ENCODE measurements at regions not wholly inside any gene's neighbourhood (a gene's known extent, or its start where the extent isn't known, plus 50 kb on each side); places are given as distances from the start of the nearest gene placed in this dataset.

DNA sequence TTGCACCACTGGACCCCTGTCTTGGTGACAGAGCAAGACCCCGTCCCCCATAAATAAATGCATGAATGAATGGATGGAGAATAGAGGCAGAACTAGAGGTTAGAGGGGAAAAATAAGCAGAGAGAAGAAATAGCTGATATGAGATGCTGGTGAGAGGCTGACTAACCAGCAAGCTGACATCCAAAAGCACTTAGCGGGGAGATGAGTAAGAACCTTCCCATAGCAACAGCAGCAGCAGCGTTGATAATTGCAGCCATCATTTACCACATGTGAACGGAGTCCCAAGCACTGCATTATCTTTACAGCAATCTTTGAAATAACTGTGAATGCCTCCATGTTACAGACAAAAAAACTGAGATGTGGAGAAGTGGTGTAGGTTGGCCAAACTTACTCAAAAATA is 777.3 kb upstream of the EEF2KMT start:
- Histone ChIP-seq H2AFZ (ENCODE audit: low read length) (no peak overlapping the region), H3K4me2 (ENCODE audit: low read depth, low read length, poor library complexity, severe bottlenecking) (no peak overlapping the region), H3K4me3 (ENCODE audit: low read length) (no peak overlapping the region), H3K36me3 (ENCODE audit: insufficient read depth, low read length) (no peaks in the 10 kb centered on the region), H3K9me3 (ENCODE audit: low read length) (peaks cover 3% of the 10 kb centered on the region; the same call in 1 of the 2 replicates), H3K27ac (ENCODE audit: low read length) (no peak overlapping the region), H3K4me1 (ENCODE audit: low read length) (no peaks in the 10 kb centered on the region), H3K9ac (ENCODE audit: low read length) (no peak overlapping the region), H3K79me2 (ENCODE audit: low read length) (no peaks in the 10 kb centered on the region), H3K27me3 (ENCODE audit: low read length) (no peaks in the 10 kb centered on the region), H3K9me2 (replicated peaks; ENCODE audit: insufficient read depth, low read length) (no peaks in the 10 kb centered on the region), H4K20me1 (ENCODE audit: insufficient read depth, low read depth, low read length) (no peaks in the 10 kb centered on the region)
- no peak for DNase-seq

DNA sequence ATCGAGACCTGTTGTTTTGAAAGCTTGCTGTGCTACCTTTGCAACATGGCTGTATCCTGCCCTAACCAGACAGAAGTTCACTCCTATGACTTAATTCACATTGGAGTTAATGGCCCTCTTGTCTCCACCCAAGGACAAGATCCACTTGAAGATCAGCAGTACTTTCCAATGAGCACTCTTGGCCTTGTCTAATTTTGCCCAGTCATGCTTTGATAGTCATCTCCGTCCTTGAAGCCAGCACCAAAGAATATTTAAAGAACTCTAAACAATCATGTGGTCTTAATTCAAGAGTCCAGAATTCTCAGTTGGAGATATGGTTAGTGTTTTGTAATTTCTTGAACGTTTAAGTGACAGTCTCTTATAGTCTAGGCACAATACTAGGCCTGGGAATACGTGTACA is 775.6 kb upstream of the EEF2KMT start:
- Histone ChIP-seq H3K79me2 (ENCODE audit: low read length) (no peaks in the 10 kb centered on the region), H3K27me3 (ENCODE audit: low read length) (no peaks in the 10 kb centered on the region), H3K9me3 (ENCODE audit: low read length) (peaks cover 3% of the 10 kb centered on the region; the same call in 1 of the 2 replicates), H3K4me3 (ENCODE audit: low read length) (no peak overlapping the region), H3K36me3 (ENCODE audit: insufficient read depth, low read length) (no peaks in the 10 kb centered on the region), H2AFZ (ENCODE audit: low read length) (no peak overlapping the region), H3K9me2 (replicated peaks; ENCODE audit: insufficient read depth, low read length) (no peaks in the 10 kb centered on the region), H3K4me1 (ENCODE audit: low read length) (no peaks in the 10 kb centered on the region), H4K20me1 (ENCODE audit: insufficient read depth, low read depth, low read length) (no peaks in the 10 kb centered on the region), H3K4me2 (ENCODE audit: low read depth, low read length, poor library complexity, severe bottlenecking) (no peak overlapping the region), H3K9ac (ENCODE audit: low read length) (no peak overlapping the region), H3K27ac (ENCODE audit: low read length) (no peak overlapping the region)
- no peak for DNase-seq

DNA sequence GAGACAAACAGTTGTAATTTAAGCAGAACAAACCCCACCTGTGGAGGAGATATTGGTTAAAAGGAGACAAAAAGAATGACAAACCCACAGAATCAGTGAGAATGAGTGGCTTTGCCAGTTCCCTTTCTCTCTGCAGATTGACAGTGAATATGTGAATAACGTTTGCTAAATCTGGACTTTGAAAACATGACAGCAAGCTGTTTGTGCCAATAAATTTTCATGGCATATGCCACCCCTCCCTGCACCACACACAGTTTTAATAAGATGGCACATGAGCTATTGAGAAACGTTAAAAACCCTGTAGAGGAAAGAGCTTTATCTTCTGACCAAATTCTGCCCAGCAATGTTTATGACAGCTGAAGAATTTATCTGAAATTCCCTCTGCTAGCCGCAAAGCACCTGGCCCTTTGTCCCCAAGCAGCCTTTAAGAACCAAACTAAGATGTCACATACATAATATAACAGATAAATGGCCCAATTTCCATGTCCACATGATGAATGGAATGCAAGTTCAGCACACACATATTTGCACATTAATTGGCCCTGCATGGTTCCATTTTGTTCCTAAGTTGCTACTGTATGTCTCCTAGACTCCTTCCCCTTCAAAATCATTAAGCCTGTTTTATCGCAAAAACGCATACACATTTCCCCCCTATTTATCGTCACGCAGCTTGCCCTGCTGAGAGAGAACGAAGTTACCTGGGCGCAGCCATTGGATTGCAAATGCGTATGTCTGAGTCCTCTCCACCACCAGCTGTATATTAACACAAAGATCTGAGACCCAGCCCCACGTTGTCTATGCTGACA is 773.5 kb upstream of the EEF2KMT start:
- no peak overlapping the region for H3K27ac ChIP-seq (ENCODE audit: low read length)
- H3K36me3 ChIP-seq (ENCODE audit: insufficient read depth, low read length) = no peaks in the 10 kb centered on the region
- no peaks in the 10 kb centered on the region for H3K27me3 ChIP-seq (ENCODE audit: low read length)
- no peaks in the 10 kb centered on the region for H4K20me1 ChIP-seq (ENCODE audit: insufficient read depth, low read depth, low read length)
- DNase-seq = no peak
- no peak overlapping the region for H3K9ac ChIP-seq (ENCODE audit: low read length)
- H3K79me2 ChIP-seq (ENCODE audit: low read length) = no peaks in the 10 kb centered on the region
- H3K9me2 ChIP-seq (replicated peaks; ENCODE audit: insufficient read depth, low read length) = no peaks in the 10 kb centered on the region
- H3K4me2 ChIP-seq (ENCODE audit: low read depth, low read length, poor library complexity, severe bottlenecking) = no peak overlapping the region
- no peak overlapping the region for H3K4me3 ChIP-seq (ENCODE audit: low read length)
- no peak overlapping the region for H2AFZ ChIP-seq (ENCODE audit: low read length)
- no peaks in the 10 kb centered on the region for H3K4me1 ChIP-seq (ENCODE audit: low read length)
- no peaks in the 10 kb centered on the region for H3K9me3 ChIP-seq (ENCODE audit: low read length)

DNA sequence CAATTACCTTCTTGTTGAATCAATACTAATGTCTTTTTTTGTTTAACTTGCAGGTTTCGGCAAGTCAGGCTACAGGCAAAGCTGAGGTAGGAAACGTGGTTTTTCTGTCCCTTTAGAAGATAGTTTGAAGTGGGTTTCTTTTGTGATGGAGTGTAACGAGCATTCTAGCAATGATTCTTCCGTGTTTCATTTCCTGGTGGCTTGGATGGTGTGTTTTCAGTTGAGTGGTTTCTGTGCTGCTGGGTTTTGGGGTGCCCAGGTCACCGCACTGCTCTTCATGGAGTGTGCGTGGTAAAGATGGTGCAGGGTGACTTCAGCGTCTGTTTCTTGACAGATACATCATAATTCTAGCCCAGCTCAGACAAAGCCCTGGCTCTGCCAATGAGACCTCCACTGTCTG is 769.7 kb upstream of the EEF2KMT start:
- H4K20me1 ChIP-seq (ENCODE audit: insufficient read depth, low read depth, low read length) = no peaks in the 10 kb centered on the region
- no peaks in the 10 kb centered on the region for H3K9me2 ChIP-seq (replicated peaks; ENCODE audit: insufficient read depth, low read length)
- H2AFZ ChIP-seq (ENCODE audit: low read length) = no peak overlapping the region
- DNase-seq = no peak
- H3K4me1 ChIP-seq (ENCODE audit: low read length) = no peaks in the 10 kb centered on the region
- H3K27me3 ChIP-seq (ENCODE audit: low read length) = no peaks in the 10 kb centered on the region
- no peak overlapping the region for H3K4me2 ChIP-seq (ENCODE audit: low read depth, low read length, poor library complexity, severe bottlenecking)
- H3K36me3 ChIP-seq (ENCODE audit: insufficient read depth, low read length) = no peaks in the 10 kb centered on the region
- no peaks in the 10 kb centered on the region for H3K79me2 ChIP-seq (ENCODE audit: low read length)
- no peaks in the 10 kb centered on the region for H3K9me3 ChIP-seq (ENCODE audit: low read length)
- no peak overlapping the region for H3K27ac ChIP-seq (ENCODE audit: low read length)
- no peak overlapping the region for H3K9ac ChIP-seq (ENCODE audit: low read length)
- no peak overlapping the region for H3K4me3 ChIP-seq (ENCODE audit: low read length)

DNA sequence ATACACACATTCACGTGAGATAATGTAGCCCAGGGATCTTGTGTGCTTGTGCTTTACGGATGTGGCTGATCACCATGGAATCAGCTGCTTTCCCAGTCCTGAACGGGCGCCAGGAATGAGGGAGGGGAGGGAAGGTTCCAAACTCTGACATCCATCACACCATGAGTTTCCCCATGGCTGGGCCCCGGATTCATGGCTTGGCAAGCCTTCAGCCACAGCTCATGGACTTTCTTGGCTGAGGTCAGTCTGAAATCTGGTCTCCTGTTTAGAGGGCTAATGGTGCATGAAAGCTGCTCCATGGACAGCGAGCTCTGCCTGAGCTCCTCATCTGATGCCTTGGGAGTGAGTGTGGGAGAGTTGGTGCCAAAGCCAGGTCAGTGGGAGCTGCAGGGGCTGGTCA is 767.6 kb upstream of the EEF2KMT start:
- DNase-seq = no peak
- H3K27ac ChIP-seq (ENCODE audit: low read length) = no peak overlapping the region
- no peaks in the 10 kb centered on the region for H3K79me2 ChIP-seq (ENCODE audit: low read length)
- no peaks in the 10 kb centered on the region for H3K27me3 ChIP-seq (ENCODE audit: low read length)
- H3K9me2 ChIP-seq (replicated peaks; ENCODE audit: insufficient read depth, low read length) = no peaks in the 10 kb centered on the region
- H3K36me3 ChIP-seq (ENCODE audit: insufficient read depth, low read length) = no peaks in the 10 kb centered on the region
- H3K4me3 ChIP-seq (ENCODE audit: low read length) = no peak overlapping the region
- H3K9me3 ChIP-seq (ENCODE audit: low read length) = no peaks in the 10 kb centered on the region
- H3K4me2 ChIP-seq (ENCODE audit: low read depth, low read length, poor library complexity, severe bottlenecking) = no peak overlapping the region
- H2AFZ ChIP-seq (ENCODE audit: low read length) = no peak overlapping the region
- H4K20me1 ChIP-seq (ENCODE audit: insufficient read depth, low read depth, low read length) = no peaks in the 10 kb centered on the region
- no peak overlapping the region for H3K9ac ChIP-seq (ENCODE audit: low read length)
- H3K4me1 ChIP-seq (ENCODE audit: low read length) = no peaks in the 10 kb centered on the region

DNA sequence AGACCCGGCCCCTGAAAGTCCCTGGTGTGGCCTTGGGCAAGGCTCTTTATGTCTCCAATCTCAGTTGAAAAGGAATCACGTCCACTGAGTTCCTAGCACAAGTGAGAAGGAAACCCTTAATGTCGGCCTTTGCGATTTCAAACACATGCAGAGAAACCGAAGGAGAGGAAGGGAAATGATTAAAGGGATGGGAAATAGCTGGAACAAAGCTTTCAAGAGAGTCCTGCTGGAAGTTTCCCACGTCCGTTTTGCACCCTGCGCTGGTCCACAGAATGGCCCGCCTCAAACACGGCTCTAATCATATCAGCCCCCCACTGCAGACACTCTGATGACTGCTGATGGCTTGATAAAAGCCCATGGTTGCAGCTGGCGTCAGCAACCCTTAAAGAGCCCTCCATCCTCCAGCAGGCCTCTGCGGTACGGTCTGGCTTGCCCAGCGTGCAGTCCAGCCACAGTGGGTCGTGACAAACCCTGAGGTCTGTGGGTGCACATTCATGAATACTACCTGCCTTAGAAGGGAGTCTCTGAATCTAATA is 765.5 kb upstream of the EEF2KMT start:
- no peak overlapping the region for H3K9ac ChIP-seq (ENCODE audit: low read length)
- no peaks in the 10 kb centered on the region for H3K4me1 ChIP-seq (ENCODE audit: low read length)
- no peaks in the 10 kb centered on the region for H3K9me2 ChIP-seq (replicated peaks; ENCODE audit: insufficient read depth, low read length)
- no peaks in the 10 kb centered on the region for H4K20me1 ChIP-seq (ENCODE audit: insufficient read depth, low read depth, low read length)
- DNase-seq = no peak
- H3K36me3 ChIP-seq (ENCODE audit: insufficient read depth, low read length) = no peaks in the 10 kb centered on the region
- no peak overlapping the region for H3K4me3 ChIP-seq (ENCODE audit: low read length)
- no peak overlapping the region for H2AFZ ChIP-seq (ENCODE audit: low read length)
- no peaks in the 10 kb centered on the region for H3K9me3 ChIP-seq (ENCODE audit: low read length)
- H3K27me3 ChIP-seq (ENCODE audit: low read length) = no peaks in the 10 kb centered on the region
- no peak overlapping the region for H3K27ac ChIP-seq (ENCODE audit: low read length)
- no peak overlapping the region for H3K4me2 ChIP-seq (ENCODE audit: low read depth, low read length, poor library complexity, severe bottlenecking)
- no peaks in the 10 kb centered on the region for H3K79me2 ChIP-seq (ENCODE audit: low read length)

DNA sequence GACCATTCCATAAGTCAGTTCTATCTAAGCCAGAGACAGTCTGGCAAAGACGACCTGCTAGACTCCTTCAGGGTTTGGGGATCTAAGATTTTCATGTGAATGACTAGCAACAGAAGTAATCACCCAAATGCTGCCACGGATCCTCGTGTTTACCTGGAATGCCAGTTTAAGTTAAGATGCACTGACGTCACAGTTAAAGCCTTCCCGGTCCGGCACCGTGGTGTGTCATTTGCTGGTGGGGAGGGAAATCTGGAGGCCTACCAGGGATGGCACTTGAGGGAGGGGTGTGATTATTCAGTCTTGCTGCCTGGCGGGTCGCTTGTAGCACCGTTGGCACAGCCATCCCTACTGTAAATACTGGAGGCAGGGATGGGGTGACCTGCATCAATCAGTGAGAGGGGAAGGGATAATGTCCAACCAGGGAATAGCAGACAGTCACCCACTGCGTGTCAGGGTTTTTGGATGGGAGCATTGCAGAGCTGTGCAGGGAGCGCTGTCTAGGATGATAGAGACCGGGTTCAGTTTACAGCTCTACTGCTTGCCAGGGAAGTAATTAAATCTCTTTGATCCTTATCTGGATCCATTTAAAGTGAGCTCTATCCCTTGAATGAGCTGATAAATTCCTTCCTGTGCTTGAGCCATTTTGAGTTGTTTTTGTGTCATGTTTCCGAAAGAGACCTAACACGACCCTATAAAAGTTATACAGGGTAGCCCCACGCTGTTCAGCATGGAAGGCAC is 764.7 kb upstream of the EEF2KMT start:
- no peak overlapping the region for H2AFZ ChIP-seq (ENCODE audit: low read length)
- H3K79me2 ChIP-seq (ENCODE audit: low read length) = no peaks in the 10 kb centered on the region
- no peak overlapping the region for H3K4me3 ChIP-seq (ENCODE audit: low read length)
- H3K27ac ChIP-seq (ENCODE audit: low read length) = no peak overlapping the region
- H3K9me2 ChIP-seq (replicated peaks; ENCODE audit: insufficient read depth, low read length) = no peaks in the 10 kb centered on the region
- H3K9me3 ChIP-seq (ENCODE audit: low read length) = no peaks in the 10 kb centered on the region
- no peak overlapping the region for H3K4me2 ChIP-seq (ENCODE audit: low read depth, low read length, poor library complexity, severe bottlenecking)
- no peak for DNase-seq
- no peaks in the 10 kb centered on the region for H4K20me1 ChIP-seq (ENCODE audit: insufficient read depth, low read depth, low read length)
- H3K27me3 ChIP-seq (ENCODE audit: low read length) = no peaks in the 10 kb centered on the region
- no peaks in the 10 kb centered on the region for H3K4me1 ChIP-seq (ENCODE audit: low read length)
- H3K36me3 ChIP-seq (ENCODE audit: insufficient read depth, low read length) = no peaks in the 10 kb centered on the region
- no peak overlapping the region for H3K9ac ChIP-seq (ENCODE audit: low read length)

DNA sequence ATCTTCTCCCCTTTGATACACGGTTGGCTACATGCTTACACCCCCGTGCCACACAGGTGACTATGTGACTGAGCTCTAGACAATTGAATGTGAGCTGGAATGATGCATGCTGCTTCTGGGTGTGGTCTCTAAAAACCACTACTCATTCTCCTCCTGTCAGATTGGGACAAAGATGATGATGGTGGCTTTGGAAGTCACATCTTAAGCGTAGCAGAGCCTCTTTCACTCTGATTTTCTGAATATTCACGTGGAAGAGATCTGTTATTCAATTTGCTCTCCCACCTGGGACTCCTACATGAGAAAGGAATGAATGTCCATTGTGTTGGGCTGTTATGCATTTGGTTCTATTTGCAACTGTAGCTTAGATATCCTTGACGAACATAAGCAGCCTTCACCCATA is 763.6 kb upstream of the EEF2KMT start:
- Histone ChIP-seq H4K20me1 (ENCODE audit: insufficient read depth, low read depth, low read length) (no peaks in the 10 kb centered on the region), H3K9ac (ENCODE audit: low read length) (no peak overlapping the region), H3K79me2 (ENCODE audit: low read length) (no peaks in the 10 kb centered on the region), H3K27ac (ENCODE audit: low read length) (no peak overlapping the region), H3K27me3 (ENCODE audit: low read length) (no peaks in the 10 kb centered on the region), H3K36me3 (ENCODE audit: insufficient read depth, low read length) (no peaks in the 10 kb centered on the region), H3K4me1 (ENCODE audit: low read length) (no peaks in the 10 kb centered on the region), H3K9me2 (replicated peaks; ENCODE audit: insufficient read depth, low read length) (no peaks in the 10 kb centered on the region), H3K4me2 (ENCODE audit: low read depth, low read length, poor library complexity, severe bottlenecking) (no peak overlapping the region), H3K9me3 (ENCODE audit: low read length) (no peaks in the 10 kb centered on the region), H2AFZ (ENCODE audit: low read length) (no peak overlapping the region), H3K4me3 (ENCODE audit: low read length) (no peak overlapping the region)
- no peak for DNase-seq

All from Karpas-422 (cell line).